K562 (cell line): ENCODE measurements at regions not wholly inside any gene's neighbourhood (a gene's known extent, or its start where the extent isn't known, plus 50 kb on each side); places are given as distances from the start of the nearest gene placed in this dataset.

ENCODE experiments used
- SLC30A9 ChIP-seq: fragments of 250-450 bp; sonication (Bioruptor Pico); IDR thresholded peaks from 2 replicates; pipeline ENCODE4 v1.8.0; 2022; ENCODE audit warnings: mild to moderate bottlenecking, moderate library complexity
- ZKSCAN1 ChIP-seq: fragments of 150-350 bp; IDR thresholded peaks from 2 replicates; pipeline ENCODE4 v1.6.1; 2016; ENCODE audit warnings: low read depth, low read length
- TF ChIP-seq, protein P1 (sequence below), 2 experiments: fragments of 450-650 bp in 1 of 2; sonication (generic) in 1 of 2; formaldehyde crosslinking in 1 of 2; IDR thresholded peaks; 2 replicates each; pipeline versions ENCODE4 v1.7.1 to v1.9.0; 2016 to 2022; ENCODE audit warnings: inconsistent platforms in 1 of 2, mild to moderate bottlenecking in 1 of 2, missing genetic modification reagents in 1 of 2

DNA sequence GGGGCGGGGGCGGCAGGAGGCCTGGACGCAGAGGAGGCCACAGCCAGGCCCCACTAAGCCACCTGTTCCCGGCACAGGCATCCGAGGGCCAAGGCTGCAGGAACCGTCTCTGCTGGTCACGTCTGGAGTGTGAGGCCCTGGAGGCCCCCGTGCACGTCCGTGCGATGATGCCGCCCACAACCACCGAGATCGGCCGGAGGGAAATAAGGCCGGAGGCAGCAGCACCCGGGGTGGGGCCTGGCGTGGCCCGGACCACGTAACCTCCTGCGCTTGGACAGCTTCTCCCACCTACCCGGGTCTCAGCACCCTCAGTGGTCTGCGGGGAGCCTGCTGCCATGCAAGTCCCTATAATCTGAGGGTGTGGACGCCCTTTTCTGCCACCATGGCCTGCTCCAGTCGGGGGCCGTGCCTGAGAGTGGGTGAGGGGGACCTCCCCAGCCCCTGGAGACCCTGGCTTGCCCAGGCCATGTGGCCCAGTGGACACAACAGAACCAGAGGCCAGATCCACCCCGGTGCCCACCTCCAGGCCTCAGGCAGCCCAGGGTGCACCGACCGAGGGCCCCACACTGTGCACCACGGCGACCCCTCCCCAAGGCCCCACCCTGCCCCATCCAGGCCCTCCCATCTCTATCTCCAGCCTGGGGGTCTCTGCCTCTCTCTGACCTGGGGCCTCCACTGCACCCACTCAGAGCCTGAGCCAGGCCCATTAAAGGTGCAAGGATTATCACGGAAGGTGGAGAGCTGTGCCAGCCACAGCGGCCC, 83.1 kb downstream of the PDGFA start:
- TF ChIP-seq SLC30A9 = no peak
- no peak for TF ChIP-seq ZKSCAN1
- TF ChIP-seq, protein P1, sequence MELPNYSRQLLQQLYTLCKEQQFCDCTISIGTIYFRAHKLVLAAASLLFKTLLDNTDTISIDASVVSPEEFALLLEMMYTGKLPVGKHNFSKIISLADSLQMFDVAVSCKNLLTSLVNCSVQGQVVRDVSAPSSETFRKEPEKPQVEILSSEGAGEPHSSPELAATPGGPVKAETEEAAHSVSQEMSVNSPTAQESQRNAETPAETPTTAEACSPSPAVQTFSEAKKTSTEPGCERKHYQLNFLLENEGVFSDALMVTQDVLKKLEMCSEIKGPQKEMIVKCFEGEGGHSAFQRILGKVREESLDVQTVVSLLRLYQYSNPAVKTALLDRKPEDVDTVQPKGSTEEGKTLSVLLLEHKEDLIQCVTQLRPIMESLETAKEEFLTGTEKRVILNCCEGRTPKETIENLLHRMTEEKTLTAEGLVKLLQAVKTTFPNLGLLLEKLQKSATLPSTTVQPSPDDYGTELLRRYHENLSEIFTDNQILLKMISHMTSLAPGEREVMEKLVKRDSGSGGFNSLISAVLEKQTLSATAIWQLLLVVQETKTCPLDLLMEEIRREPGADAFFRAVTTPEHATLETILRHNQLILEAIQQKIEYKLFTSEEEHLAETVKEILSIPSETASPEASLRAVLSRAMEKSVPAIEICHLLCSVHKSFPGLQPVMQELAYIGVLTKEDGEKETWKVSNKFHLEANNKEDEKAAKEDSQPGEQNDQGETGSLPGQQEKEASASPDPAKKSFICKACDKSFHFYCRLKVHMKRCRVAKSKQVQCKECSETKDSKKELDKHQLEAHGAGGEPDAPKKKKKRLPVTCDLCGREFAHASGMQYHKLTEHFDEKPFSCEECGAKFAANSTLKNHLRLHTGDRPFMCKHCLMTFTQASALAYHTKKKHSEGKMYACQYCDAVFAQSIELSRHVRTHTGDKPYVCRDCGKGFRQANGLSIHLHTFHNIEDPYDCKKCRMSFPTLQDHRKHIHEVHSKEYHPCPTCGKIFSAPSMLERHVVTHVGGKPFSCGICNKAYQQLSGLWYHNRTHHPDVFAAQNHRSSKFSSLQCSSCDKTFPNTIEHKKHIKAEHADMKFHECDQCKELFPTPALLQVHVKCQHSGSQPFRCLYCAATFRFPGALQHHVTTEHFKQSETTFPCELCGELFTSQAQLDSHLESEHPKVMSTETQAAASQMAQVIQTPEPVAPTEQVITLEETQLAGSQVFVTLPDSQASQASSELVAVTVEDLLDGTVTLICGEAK (IDR thresholded peaks at IDR 0.05) = no peak
- TF ChIP-seq, protein P1 (CRISPR knock-in tag; IDR thresholded peaks at IDR 0.05) = no peak
